ENCODE measurements at regions not wholly inside any gene's neighbourhood (a gene's known extent, or its start where the extent isn't known, plus 50 kb on each side); places are given as distances from the start of the nearest gene placed in this dataset.

DNA sequence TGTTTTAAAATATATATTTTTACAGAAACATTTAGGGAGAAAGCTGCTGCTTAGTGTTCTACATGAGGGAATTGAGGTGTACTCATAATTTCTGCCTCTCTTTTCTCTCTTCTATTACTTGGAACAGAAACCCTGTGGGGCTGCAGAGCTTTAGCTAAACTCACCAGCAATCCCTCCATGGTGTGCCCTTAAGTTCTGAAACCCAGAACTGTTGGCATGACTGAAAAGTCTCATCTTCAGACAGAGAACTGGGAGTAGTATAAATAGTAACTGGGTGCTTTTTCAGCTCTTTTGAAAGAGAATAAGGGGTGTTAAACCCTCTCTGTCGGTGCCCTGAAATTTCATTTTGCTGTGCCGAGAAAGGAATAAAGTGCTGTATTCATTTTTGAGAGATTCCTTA lies 294.9 kb upstream of the BOD1L1 start:
- TF ChIP-seq, protein P1, sequence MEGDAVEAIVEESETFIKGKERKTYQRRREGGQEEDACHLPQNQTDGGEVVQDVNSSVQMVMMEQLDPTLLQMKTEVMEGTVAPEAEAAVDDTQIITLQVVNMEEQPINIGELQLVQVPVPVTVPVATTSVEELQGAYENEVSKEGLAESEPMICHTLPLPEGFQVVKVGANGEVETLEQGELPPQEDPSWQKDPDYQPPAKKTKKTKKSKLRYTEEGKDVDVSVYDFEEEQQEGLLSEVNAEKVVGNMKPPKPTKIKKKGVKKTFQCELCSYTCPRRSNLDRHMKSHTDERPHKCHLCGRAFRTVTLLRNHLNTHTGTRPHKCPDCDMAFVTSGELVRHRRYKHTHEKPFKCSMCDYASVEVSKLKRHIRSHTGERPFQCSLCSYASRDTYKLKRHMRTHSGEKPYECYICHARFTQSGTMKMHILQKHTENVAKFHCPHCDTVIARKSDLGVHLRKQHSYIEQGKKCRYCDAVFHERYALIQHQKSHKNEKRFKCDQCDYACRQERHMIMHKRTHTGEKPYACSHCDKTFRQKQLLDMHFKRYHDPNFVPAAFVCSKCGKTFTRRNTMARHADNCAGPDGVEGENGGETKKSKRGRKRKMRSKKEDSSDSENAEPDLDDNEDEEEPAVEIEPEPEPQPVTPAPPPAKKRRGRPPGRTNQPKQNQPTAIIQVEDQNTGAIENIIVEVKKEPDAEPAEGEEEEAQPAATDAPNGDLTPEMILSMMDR (conservative IDR thresholded peaks at IDR 0.05), result no peak
- no peak for TF ChIP-seq EZH2 (IDR thresholded peaks at IDR 0.05; ENCODE audit: low read depth)
